GM12878 (cell line): ENCODE measurements at regions not wholly inside any gene's neighbourhood (a gene's known extent, or its start where the extent isn't known, plus 50 kb on each side); places are given as distances from the start of the nearest gene placed in this dataset.

ENCODE experiments used
- ATAC-seq: fragments of 200-7000 bp; cut with Tn5 transposase; 3 replicates; pipeline ENCODE4 v1.9.1; 2020; ENCODE audit warnings: mild to moderate bottlenecking, moderate library complexity
- BruUV-seq: library from RNA; stranded (reverse); fragments of 400-500 nt; replicated peaks from 2 replicates; lab custom pipeline; 2021; lab: Mats Ljungman, UMichigan
- CTCF ChIA-PET: fragments of 300-600 bp; sonication (Branson Sonifier 250); formaldehyde crosslinking; extraction: SDS; loops from one replicate; lab custom pipeline; 2021; ENCODE audit warnings: inconsistent platforms; lab: Yijun Ruan, JAX
- POLR2A ChIA-PET: fragments of 350-600 bp; formaldehyde crosslinking; extraction: SDS; loops from one replicate; lab custom pipeline; 2021; ENCODE audit warnings: inconsistent platforms; lab: Charles Lee
- RAD21 ChIA-PET: fragments of 300-600 bp; sonication (Branson Sonifier 250); formaldehyde crosslinking; loops from one replicate; lab custom pipeline; 2023; ENCODE audit warnings: antibody characterized with exemption; ENCODE audit not compliant: unreplicated experiment; lab: Charles Lee
- SMC1A ChIA-PET: fragments of 300-600 bp; sonication (Branson Sonifier 250); formaldehyde crosslinking; loops from one replicate; lab custom pipeline; 2023; ENCODE audit not compliant: unreplicated experiment, uncharacterized antibody; lab: Charles Lee
- DNase-seq: peaks from one replicate; pipeline ENCODE4 v3.0.0-alpha.2; 2011; ENCODE audit warnings: low read depth, low spot score
- FAIRE-seq: peaks from 3 replicates; lab custom pipeline; 2011; peaks lifted over from hg19 to GRCh38; lab: Jason Lieb, UNC
- H2AFZ ChIP-seq: 2 replicates; pipeline ENCODE4 v1.6.0; 2011; ENCODE audit warnings: low read depth, low read length, control low read depth; ENCODE audit not compliant: control insufficient read depth
- H3K27ac ChIP-seq: 2 replicates; pipeline ENCODE4 v1.5.1; 2011; ENCODE audit warnings: control low read depth; ENCODE audit not compliant: control insufficient read depth, insufficient read depth
- H3K27me3 ChIP-seq, 2 experiments: replicated peaks in 1 of 2; 2 replicates each; pipeline versions ENCODE4 v1.6.0 to v1.6.1; 2011; ENCODE audit warnings: low read length in 1 of 2; ENCODE audit not compliant: control insufficient read depth in 2 of 2, insufficient read depth in 2 of 2
- H3K36me3 ChIP-seq, 2 experiments: 2 replicates each; pipeline ENCODE4 v1.5.1; 2011; ENCODE audit warnings: low read length in 1 of 2; ENCODE audit not compliant: control insufficient read depth in 2 of 2, insufficient read depth in 2 of 2
- H3K4me1 ChIP-seq: 2 replicates; pipeline ENCODE4 v1.6.1; 2011; ENCODE audit warnings: mild to moderate bottlenecking, low read length, moderate library complexity, mixed read lengths; ENCODE audit not compliant: control insufficient read depth, insufficient read depth
- H3K4me2 ChIP-seq: 2 replicates; pipeline ENCODE4 v1.6.0; 2011; ENCODE audit warnings: control low read depth; ENCODE audit not compliant: control insufficient read depth, insufficient read depth
- H3K4me3 ChIP-seq: fragments of 200-600 bp; sonication (generic); 2 replicates; pipeline ENCODE4 v1.5.1; 2016
- H3K79me2 ChIP-seq: 2 replicates; pipeline ENCODE4 v1.6.0; 2011; ENCODE audit warnings: low read length; ENCODE audit not compliant: control insufficient read depth, insufficient read depth
- H3K9ac ChIP-seq: 2 replicates; pipeline ENCODE4 v1.8.0; 2011; ENCODE audit warnings: low read length, control low read depth, mixed read lengths; ENCODE audit not compliant: control insufficient read depth, insufficient read depth
- H3K9me3 ChIP-seq: replicated peaks from 3 replicates; pipeline ENCODE4 v1.5.1; 2011; ENCODE audit warnings: mild to moderate bottlenecking, low read length; ENCODE audit not compliant: control insufficient read depth, insufficient read depth
- H4K20me1 ChIP-seq: 2 replicates; pipeline ENCODE4 v1.6.0; 2011; ENCODE audit not compliant: control insufficient read depth, insufficient read depth
- HSF1 ChIP-seq: fragments of 150-350 bp; IDR thresholded peaks from 2 replicates; pipeline ENCODE4 v1.6.1; 2014; ENCODE audit warnings: mild to moderate bottlenecking, low read depth, low read length
- IRF3 ChIP-seq: fragments of 450-650 bp; IDR thresholded peaks from 2 replicates; pipeline ENCODE4 v1.6.1; 2014; ENCODE audit warnings: mild to moderate bottlenecking
- KDM1A ChIP-seq: fragments of 200-600 bp; sonication (generic); IDR thresholded peaks from 2 replicates; pipeline ENCODE4 v1.6.1; 2016; ENCODE audit warnings: borderline replicate concordance
- KLF5 ChIP-seq: fragments of 450-650 bp; IDR thresholded peaks from 2 replicates; pipeline ENCODE4 v1.6.1; 2014; ENCODE audit warnings: mild to moderate bottlenecking; ENCODE audit not compliant: partially characterized antibody
- MXI1 ChIP-seq: fragments of 150-350 bp; IDR thresholded peaks from 2 replicates; pipeline ENCODE4 v1.6.1; 2011; ENCODE audit warnings: low read depth, mild to moderate bottlenecking, inconsistent platforms, low read length, improper control_type of control experiment
- MYB ChIP-seq: fragments of 150-350 bp; IDR thresholded peaks from 2 replicates; pipeline ENCODE4 v1.6.1; 2014; ENCODE audit warnings: mild to moderate bottlenecking, low read depth, low read length, borderline replicate concordance
- NFYB ChIP-seq: IDR thresholded peaks from 2 replicates; pipeline ENCODE4 v1.6.1; 2011; ENCODE audit warnings: low read depth, mild to moderate bottlenecking, low read length, improper control_type of control experiment, moderate library complexity; ENCODE audit not compliant: insufficient read depth
- PAX8 ChIP-seq: fragments of 450-650 bp; IDR thresholded peaks from 2 replicates; pipeline ENCODE4 v1.6.1; 2017; ENCODE audit warnings: mild to moderate bottlenecking, moderate library complexity
- PRDM15 ChIP-seq: fragments of 450-650 bp; formaldehyde crosslinking; IDR thresholded peaks from 2 replicates; pipeline ENCODE4 v1.4.0; 2020; ENCODE audit warnings: mild to moderate bottlenecking, moderate library complexity
- SP1 ChIP-seq: IDR thresholded peaks from one replicate; pipeline ENCODE4 v1.6.1; 2011; ENCODE audit warnings: low read depth, low read length
- SREBF2 ChIP-seq: IDR thresholded peaks from 2 replicates; pipeline ENCODE4 v1.6.1; 2012; ENCODE audit warnings: mild to moderate bottlenecking, low read length
- SUZ12 ChIP-seq: fragments of 200-600 bp; sonication (generic); IDR thresholded peaks from one replicate; pipeline ENCODE4 v1.6.1; 2018; ENCODE audit warnings: antibody characterized with exemption, mild to moderate bottlenecking; ENCODE audit not compliant: unreplicated experiment
- ZBTB33 ChIP-seq: fragments of 450-650 bp; IDR thresholded peaks from 2 replicates; pipeline ENCODE4 v1.6.1; 2017; ENCODE audit warnings: mild to moderate bottlenecking
- ZNF384 ChIP-seq: IDR thresholded peaks from 2 replicates; pipeline ENCODE4 v1.6.1; 2012; ENCODE audit warnings: low read depth, mild to moderate bottlenecking, low read length, improper control_type of control experiment, borderline replicate concordance
- WGBS: methylation state at CpG from one replicate; pipeline ENCODE4 v1.1.6; 2016; ENCODE audit warnings: low lambda C conversion rate; ENCODE audit not compliant: insufficient replicate concordance, insufficient coverage; ENCODE audit errors: missing lambda C conversion rate; 5-methylcytosine and 5-hydroxymethylcytosine counted together
- in situ Hi-C: fragments of 300-500 bp; cut with MboI; formaldehyde crosslinking; loops from 9 replicates; pipeline ENCODE4 v1.14.3; 2018; ENCODE audit warnings: mixed read lengths
- intact Hi-C: fragments of 100-400 bp; cut with micrococcal nuclease; formaldehyde crosslinking; loops from one replicate; pipeline ENCODE4 v1.14.2; 2022; ENCODE audit not compliant: unreplicated experiment

GRCh38 chr3:95926904-95927501 lies 887.4 kb upstream of the EPHA6 start:
- ChIA-PET RAD21 (no interaction called here), SMC1A (no interaction called here), POLR2A (no interaction called here), CTCF (no interaction called here)
- Histone ChIP-seq H3K4me2 (no peak overlapping the region), H3K79me2 (no peaks in the 10 kb centered on the region), H4K20me1 (no peaks in the 10 kb centered on the region), H3K27ac (no peak overlapping the region), H3K36me3 (no peaks in the 10 kb centered on the region), H3K4me1 (no peaks in the 10 kb centered on the region), H3K9me3 (no peaks in the 10 kb centered on the region), H3K9ac (no peak overlapping the region), H2AFZ (no peak overlapping the region), H3K4me3 (no peak overlapping the region), H3K27me3 (no peaks in the 10 kb centered on the region)
- TF ChIP-seq PRDM15 (CRISPR knock-in tag), result no peak
- TF ChIP-seq ZBTB33, result no peak
- no peak for TF ChIP-seq KDM1A
- no peak for TF ChIP-seq SREBF2
- no peak for TF ChIP-seq HSF1
- TF ChIP-seq KLF5, result no peak
- TF ChIP-seq SUZ12, result no peak
- no peak for TF ChIP-seq SP1
- no peak for TF ChIP-seq MYB
- TF ChIP-seq ZNF384, result no peak
- no peak for TF ChIP-seq IRF3
- TF ChIP-seq NFYB, result no peak
- no peak for TF ChIP-seq PAX8
- no peak for TF ChIP-seq MXI1
- in situ Hi-C loops (no loop called here), intact Hi-C loops (no loop called here)
- WGBS, result 9% methylated on average over 9 of the region's 9 CpGs
- no TSS peak for BruUV-seq
- ATAC-seq (no peak), DNase-seq (no peak), FAIRE-seq (no peak)
